Mesendoderm (in vitro differentiated cells): ENCODE measurements at regions not wholly inside any gene's neighbourhood (a gene's known extent, or its start where the extent isn't known, plus 50 kb on each side); places are given as distances from the start of the nearest gene placed in this dataset.

ENCODE experiments used
- DNase-seq: peaks from one replicate; pipeline ENCODE4 v3.0.0; 2013
- H2AK5ac ChIP-seq: 2 replicates; pipeline ENCODE4 v1.6.1; 2013; ENCODE audit warnings: low read length, inconsistent platforms
- H2BK120ac ChIP-seq: 2 replicates; pipeline ENCODE4 v1.6.1; 2013; ENCODE audit warnings: low read depth, mild to moderate bottlenecking, low read length, moderate library complexity, mixed read lengths
- H2BK15ac ChIP-seq: replicated peaks from 2 replicates; pipeline ENCODE4 v1.6.1; 2013; ENCODE audit warnings: low read depth, mild to moderate bottlenecking, moderate library complexity
- H2BK5ac ChIP-seq: 2 replicates; pipeline ENCODE4 v1.6.1; 2013; ENCODE audit warnings: low read length, inconsistent platforms
- H3K18ac ChIP-seq: 2 replicates; pipeline ENCODE4 v1.6.1; 2013; ENCODE audit warnings: mild to moderate bottlenecking, low read length, mixed read lengths
- H3K23ac ChIP-seq: one replicate; pipeline ENCODE4 v1.6.1; 2013; ENCODE audit warnings: low read length
- H3K27ac ChIP-seq: 2 replicates; pipeline ENCODE4 v1.5.1; 2013; ENCODE audit warnings: low read depth, mild to moderate bottlenecking, inconsistent platforms, low read length, moderate library complexity
- H3K27me3 ChIP-seq: 2 replicates; pipeline ENCODE4 v1.6.1; 2013; ENCODE audit warnings: low read length, control low read depth, mild to moderate bottlenecking, inconsistent platforms; ENCODE audit not compliant: insufficient read depth, poor library complexity
- H3K36me3 ChIP-seq: 2 replicates; pipeline ENCODE4 v1.6.1; 2013; ENCODE audit warnings: low read length, inconsistent platforms; ENCODE audit not compliant: control insufficient read depth, insufficient read depth
- H3K4ac ChIP-seq: one replicate; pipeline ENCODE4 v1.6.1; 2013; ENCODE audit warnings: low read depth, mild to moderate bottlenecking, low read length, moderate library complexity
- H3K4me1 ChIP-seq: 2 replicates; pipeline ENCODE4 v1.6.1; 2013; ENCODE audit warnings: low read depth, low read length, inconsistent platforms; ENCODE audit not compliant: control insufficient read depth
- H3K4me2 ChIP-seq: 2 replicates; pipeline ENCODE4 v1.6.1; 2013; ENCODE audit warnings: low read length
- H3K4me3 ChIP-seq: 2 replicates; pipeline ENCODE4 v1.5.1; 2013; ENCODE audit warnings: mild to moderate bottlenecking, low read length
- H3K56ac ChIP-seq: one replicate; pipeline ENCODE4 v1.6.1; 2013; ENCODE audit warnings: low read length
- H3K79me1 ChIP-seq: 2 replicates; pipeline ENCODE4 v1.6.1; 2013; ENCODE audit warnings: low read length, inconsistent platforms
- H3K79me2 ChIP-seq: 2 replicates; pipeline ENCODE4 v1.6.1; 2013; ENCODE audit warnings: mild to moderate bottlenecking, low read length; ENCODE audit not compliant: control insufficient read depth, insufficient read depth
- H3K9ac ChIP-seq: 2 replicates; pipeline ENCODE4 v1.6.1; 2013; ENCODE audit warnings: low read length, inconsistent platforms
- H4K5ac ChIP-seq: one replicate; pipeline ENCODE4 v1.6.1; 2013; ENCODE audit warnings: low read length
- H4K8ac ChIP-seq: one replicate; pipeline ENCODE4 v1.6.1; 2013; ENCODE audit warnings: low read depth, mild to moderate bottlenecking, control low read depth, low read length, moderate library complexity
- WGBS: extraction: QIAGEN DNeasy Blood & Tissue Kit; methylation state at CpG from one replicate; pipeline ENCODE4 v1.1.7; 2013; ENCODE audit warnings: low lambda C conversion rate, missing lambda C conversion rate; ENCODE audit not compliant: insufficient coverage; ENCODE audit errors: extremely low coverage; 5-methylcytosine and 5-hydroxymethylcytosine counted together

- Histone ChIP-seq H2BK120ac (no peak overlapping the region), H3K27me3 (no peaks in the 10 kb centered on the region), H3K4me1 (no peaks in the 10 kb centered on the region), H3K4me3 (no peak overlapping the region), H2AK5ac (no peak overlapping the region), H3K56ac (no peak overlapping the region), H3K79me1 (no peaks in the 10 kb centered on the region), H3K4ac (no peak overlapping the region), H3K36me3 (no peaks in the 10 kb centered on the region), H2BK15ac (no peak overlapping the region), H3K4me2 (no peak overlapping the region), H2BK5ac (no peak overlapping the region), H4K8ac (no peak overlapping the region), H3K18ac (no peak overlapping the region), H3K9ac (no peak overlapping the region), H3K79me2 (no peaks in the 10 kb centered on the region), H3K23ac (no peak overlapping the region), H3K27ac (no peak overlapping the region), H4K5ac (no peak overlapping the region)
- DNase-seq = no peak
- WGBS = no CpG with 5 or more reads among the region's 4 CpGs
Measured at GRCh38 chr20:6691516-6691915, 76.0 kb upstream of the BMP2 start.

- no CpG with 5 or more reads among the region's 7 CpGs for WGBS
- H2BK15ac ChIP-seq = no peak overlapping the region
Measured at GRCh38 chr20:6689339-6689973, 78.0 kb upstream of the BMP2 start.

GRCh38 chr20:6686171-6686570 lies 81.3 kb upstream of the BMP2 start:
- Histone ChIP-seq H4K5ac (no peak overlapping the region), H4K8ac (no peak overlapping the region), H2AK5ac (no peak overlapping the region), H3K36me3 (no peaks in the 10 kb centered on the region), H3K4me3 (no peak overlapping the region), H3K27me3 (no peaks in the 10 kb centered on the region), H3K4ac (no peak overlapping the region), H3K56ac (no peak overlapping the region), H3K4me2 (no peak overlapping the region), H3K23ac (no peak overlapping the region), H3K79me1 (no peaks in the 10 kb centered on the region), H3K18ac (no peak overlapping the region), H2BK5ac (no peak overlapping the region), H3K27ac (no peak overlapping the region), H2BK15ac (no peak overlapping the region), H2BK120ac (no peak overlapping the region), H3K9ac (no peak overlapping the region), H3K4me1 (no peaks in the 10 kb centered on the region), H3K79me2 (no peaks in the 10 kb centered on the region)
- no CpG with 5 or more reads among the region's 2 CpGs for WGBS
- no peak for DNase-seq

More at GRCh38 chr20:6689339-6689973, 78.0 kb upstream of the BMP2 start:
- no peak overlapping the region for H3K23ac ChIP-seq
- H2AK5ac ChIP-seq = no peak overlapping the region
- H3K4me1 ChIP-seq = no peaks in the 10 kb centered on the region
- H2BK5ac ChIP-seq = no peak overlapping the region
- H3K79me2 ChIP-seq = no peaks in the 10 kb centered on the region
- no peak overlapping the region for H3K4me3 ChIP-seq
- H3K56ac ChIP-seq = no peak overlapping the region
- DNase-seq = no peak
- H3K18ac ChIP-seq = no peak overlapping the region
- no peak overlapping the region for H3K4ac ChIP-seq
- no peaks in the 10 kb centered on the region for H3K36me3 ChIP-seq
- H3K9ac ChIP-seq = no peak overlapping the region
- H3K4me2 ChIP-seq = no peak overlapping the region
- H3K27me3 ChIP-seq = no peaks in the 10 kb centered on the region
- H4K8ac ChIP-seq = no peak overlapping the region
- no peak overlapping the region for H2BK120ac ChIP-seq
- no peaks in the 10 kb centered on the region for H3K79me1 ChIP-seq
- H3K27ac ChIP-seq = no peak overlapping the region
- no peak overlapping the region for H4K5ac ChIP-seq

GRCh38 chr20:6685626-6686025 lies 81.9 kb upstream of the BMP2 start:
- Histone ChIP-seq H3K79me2 (no peaks in the 10 kb centered on the region), H3K23ac (no peak overlapping the region), H3K56ac (no peak overlapping the region), H2BK5ac (no peak overlapping the region), H3K27ac (no peak overlapping the region), H4K5ac (no peak overlapping the region), H3K4me3 (no peak overlapping the region), H3K4me2 (no peak overlapping the region), H3K9ac (no peak overlapping the region), H2BK120ac (no peak overlapping the region), H4K8ac (no peak overlapping the region), H3K36me3 (no peaks in the 10 kb centered on the region), H2BK15ac (no peak overlapping the region), H3K4me1 (peaks cover 2% of the 10 kb centered on the region), H3K79me1 (no peaks in the 10 kb centered on the region), H2AK5ac (no peak overlapping the region), H3K4ac (no peak overlapping the region), H3K27me3 (no peaks in the 10 kb centered on the region), H3K18ac (no peak overlapping the region)
- no CpG with 5 or more reads among the region's 4 CpGs for WGBS
- DNase-seq = no peak

- no peaks in the 10 kb centered on the region for H3K79me1 ChIP-seq
- no peak overlapping the region for H2BK5ac ChIP-seq
- H4K5ac ChIP-seq = no peak overlapping the region
- no peak overlapping the region for H2AK5ac ChIP-seq
- H3K4ac ChIP-seq = no peak overlapping the region
- no peak overlapping the region for H3K18ac ChIP-seq
- H3K36me3 ChIP-seq = no peaks in the 10 kb centered on the region
- H3K4me2 ChIP-seq = no peak overlapping the region
- H3K23ac ChIP-seq = no peak overlapping the region
- no peak overlapping the region for H4K8ac ChIP-seq
- H3K27ac ChIP-seq = no peak overlapping the region
- H3K79me2 ChIP-seq = no peaks in the 10 kb centered on the region
- no peak overlapping the region for H3K56ac ChIP-seq
- H3K4me3 ChIP-seq = no peak overlapping the region
- no peaks in the 10 kb centered on the region for H3K27me3 ChIP-seq
- H2BK120ac ChIP-seq = no peak overlapping the region
- H2BK15ac ChIP-seq = no peak overlapping the region
- no peak for DNase-seq
- no peak overlapping the region for H3K9ac ChIP-seq
- peaks cover 2% of the 10 kb centered on the region for H3K4me1 ChIP-seq
- no CpG with 5 or more reads among the region's 5 CpGs for WGBS
Measured at GRCh38 chr20:6685181-6685582, 82.3 kb upstream of the BMP2 start.
